ENCODE measurements at regions not wholly inside any gene's neighbourhood (a gene's known extent, or its start where the extent isn't known, plus 50 kb on each side); places are given as distances from the start of the nearest gene placed in this dataset.

GRCh38 chr1:239228451-239228850, 157.9 kb upstream of the CHRM3 start:
- no TSS peak for BruUV-seq (replicated peaks)
- TF ChIP-seq NFE2L2 (IDR thresholded peaks at IDR 0.05; ENCODE audit: low read length) (peak; percentile 37; the same call in 1 of the 2 replicates), HNRNPK (IDR thresholded peaks at IDR 0.05; ENCODE audit: low read depth, low read length, poor library complexity, severe bottlenecking) (no peak), GPN1 (CRISPR knock-in tag; IDR thresholded peaks at IDR 0.05; ENCODE audit: borderline replicate concordance) (no peak), SRY (CRISPR knock-in tag; IDR thresholded peaks at IDR 0.05) (no peak), ZNF724P (CRISPR knock-in tag; IDR thresholded peaks at IDR 0.05; ENCODE audit: borderline replicate concordance) (no peak), CERS6 (CRISPR knock-in tag; IDR thresholded peaks at IDR 0.05) (no peak)
- TF ChIP-seq, protein P1, sequence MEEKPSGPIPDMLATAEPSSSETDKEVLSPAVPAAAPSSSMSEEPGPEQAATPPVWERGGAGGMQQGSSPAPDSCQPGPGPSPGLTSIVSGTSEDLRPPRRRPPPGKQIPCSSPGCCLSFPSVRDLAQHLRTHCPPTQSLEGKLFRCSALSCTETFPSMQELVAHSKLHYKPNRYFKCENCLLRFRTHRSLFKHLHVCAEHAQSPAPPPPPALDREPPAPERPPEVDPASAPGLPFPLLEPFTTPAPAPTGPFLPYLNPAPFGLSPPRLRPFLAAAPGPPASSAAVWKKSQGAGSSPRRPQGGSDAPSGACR (CRISPR knock-in tag; IDR thresholded peaks at IDR 0.05): no peak

DNA sequence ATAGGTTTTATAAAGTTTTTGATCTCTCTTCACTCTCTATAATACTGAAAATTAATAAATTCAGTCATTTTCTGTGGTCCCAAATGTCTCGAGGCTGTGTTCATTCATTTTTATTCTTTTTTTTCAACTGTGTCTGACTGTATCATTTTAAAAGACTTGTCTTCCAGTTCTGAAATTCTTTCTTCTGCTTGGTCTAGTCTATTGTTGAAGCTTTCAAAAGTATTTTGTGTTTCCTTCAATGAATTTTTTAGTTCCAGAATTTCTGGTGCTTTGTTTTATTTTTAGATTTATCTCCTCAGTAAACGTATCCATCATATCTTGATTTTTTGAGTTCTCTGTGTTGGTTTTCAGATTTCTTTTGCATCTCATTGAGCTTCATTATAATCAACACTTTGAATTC, 161.0 kb upstream of the CHRM3 start:
- no TSS peak for BruUV-seq (replicated peaks)
- intact Hi-C loops (cut with micrococcal nuclease; ENCODE audit: unreplicated experiment): no loop called here

More at GRCh38 chr1:239228451-239228850, 157.9 kb upstream of the CHRM3 start:
- H3K79me2 ChIP-seq (ENCODE audit: insufficient read depth, low read length): no peaks in the 10 kb centered on the region
- H3K36me3 ChIP-seq (replicated peaks in 1 of 2; ENCODE audit: control insufficient read depth in 1 of 2, insufficient read depth in 2 of 2, low read length in 2 of 2): no peaks in the 10 kb centered on the region
- in situ Hi-C loops (cut with HindIII; ENCODE audit: extremely low pct_ligation_motif_present, low pct_unique_long_range_greater_than_20kb): no loop called here
- no peak overlapping the region for H3K27ac ChIP-seq (ENCODE audit: extremely low read length, insufficient read depth, low read length)
- H3K4me2 ChIP-seq (ENCODE audit: low read depth, low read length): no peak overlapping the region
- no peaks in the 10 kb centered on the region for H4K20me1 ChIP-seq (ENCODE audit: insufficient read depth, low read length)
- ChIA-PET CTCF (ENCODE audit: low intra/inter-chr PET ratio, low total read pairs) (no interaction called here), POLR2A (no interaction called here)
- intact Hi-C loops (cut with micrococcal nuclease; ENCODE audit: unreplicated experiment): no loop called here
- no peak for FAIRE-seq
- H2AFZ ChIP-seq (ENCODE audit: low read length): no peak overlapping the region
- ATAC-seq: no peak
- no peaks in the 10 kb centered on the region for H3K4me1 ChIP-seq (ENCODE audit: insufficient read depth, low read length)
- H3K4me3 ChIP-seq (replicated peaks in 1 of 3; ENCODE audit: insufficient read depth in 1 of 3, low read depth in 2 of 3, low read length in 3 of 3): no peak overlapping the region
- no peaks in the 10 kb centered on the region for H3K27me3 ChIP-seq (ENCODE audit: control insufficient read depth in 1 of 2, insufficient read depth in 2 of 2, low read length in 2 of 2)
- DNase-seq (ENCODE audit: low spot score): no peak
- peaks cover 89% of the 10 kb centered on the region for H3K9me3 ChIP-seq (ENCODE audit: low read length)
- H3K9ac ChIP-seq (ENCODE audit: insufficient read depth, low read depth, low read length): no peak overlapping the region

More for the DNA sequence above, 161.0 kb upstream of the CHRM3 start:
- in situ Hi-C loops (cut with HindIII; ENCODE audit: extremely low pct_ligation_motif_present, low pct_unique_long_range_greater_than_20kb): no loop called here
- H3K4me3 ChIP-seq (replicated peaks in 1 of 3; ENCODE audit: insufficient read depth in 1 of 3, low read depth in 2 of 3, low read length in 3 of 3): no peak overlapping the region
- TF ChIP-seq TAF1 (CRISPR knock-in tag; IDR thresholded peaks at IDR 0.05) (no peak), ZNF160 (CRISPR knock-in tag; IDR thresholded peaks at IDR 0.05) (0 out of 2 replicates have a peak, but pooled peaks have one; percentile 47), MED13 (CRISPR knock-in tag; IDR thresholded peaks at IDR 0.05) (no peak), MAFF (IDR thresholded peaks at IDR 0.05; ENCODE audit: low read depth, low read length) (no peak)
- CTCF ChIA-PET (ENCODE audit: low intra/inter-chr PET ratio, low total read pairs): no interaction called here
- no peaks in the 10 kb centered on the region for H3K36me3 ChIP-seq (replicated peaks in 1 of 2; ENCODE audit: control insufficient read depth in 1 of 2, insufficient read depth in 2 of 2, low read length in 2 of 2)
- no peak for FAIRE-seq
- peaks cover 94% of the 10 kb centered on the region for H3K9me3 ChIP-seq (ENCODE audit: low read length)
- POLR2A ChIA-PET: no interaction called here
- DNase-seq (ENCODE audit: low spot score): no peak
- no peaks in the 10 kb centered on the region for H3K27me3 ChIP-seq (ENCODE audit: control insufficient read depth in 1 of 2, insufficient read depth in 2 of 2, low read length in 2 of 2)
- no peak for ATAC-seq
- H3K79me2 ChIP-seq (ENCODE audit: insufficient read depth, low read length): no peaks in the 10 kb centered on the region
- no peak overlapping the region for H3K27ac ChIP-seq (ENCODE audit: extremely low read length, insufficient read depth, low read length)
- H3K9ac ChIP-seq (ENCODE audit: insufficient read depth, low read depth, low read length): no peak overlapping the region
- H4K20me1 ChIP-seq (ENCODE audit: insufficient read depth, low read length): no peaks in the 10 kb centered on the region
- no peaks in the 10 kb centered on the region for H3K4me1 ChIP-seq (ENCODE audit: insufficient read depth, low read length)
- H3K4me2 ChIP-seq (ENCODE audit: low read depth, low read length): no peak overlapping the region
- no peak overlapping the region for H2AFZ ChIP-seq (ENCODE audit: low read length)
- 0% methylated on average over 2 of the region's 2 CpGs for WGBS (ENCODE audit: low lambda C conversion rate)
